Middle frontal gyrus (tissue), 1 donor: ENCODE measurements at regions not wholly inside any gene's neighbourhood (a gene's known extent, or its start where the extent isn't known, plus 50 kb on each side); places are given as distances from the start of the nearest gene placed in this dataset.

ENCODE experiments used
- DNase-seq: peaks from one replicate; pipeline ENCODE4 v3.0.0-alpha.2; 2015; ENCODE audit warnings: low spot score; ENCODE audit errors: extremely low spot score

GRCh38 chr14:29102996-29103395 is 336.4 kb downstream of the FOXG1 start:
- DNase-seq: no peak

- no peak for DNase-seq
Observed at GRCh38 chr14:29108908-29109307, 342.3 kb downstream of the FOXG1 start.

- DNase-seq: no peak
Observed at GRCh38 chr14:29109589-29109988, 343.0 kb downstream of the FOXG1 start.

- no peak for DNase-seq
Observed at GRCh38 chr14:29111554-29111953, 345.0 kb downstream of the FOXG1 start.

- DNase-seq: no peak
Observed at GRCh38 chr14:29123017-29123416, 356.4 kb downstream of the FOXG1 start.

GRCh38 chr14:29126361-29126760 is 359.8 kb downstream of the FOXG1 start:
- no peak for DNase-seq

- DNase-seq: no peak
Observed at GRCh38 chr14:29126865-29127264, 360.3 kb downstream of the FOXG1 start.

- DNase-seq: no peak
Observed at GRCh38 chr14:29140016-29140415, 373.4 kb downstream of the FOXG1 start.

- DNase-seq: no peak
Observed at GRCh38 chr14:29144621-29145020, 378.0 kb downstream of the FOXG1 start.

GRCh38 chr14:29148221-29148620 is 381.6 kb downstream of the FOXG1 start:
- DNase-seq: no peak

GRCh38 chr14:29149798-29150197 is 383.2 kb downstream of the FOXG1 start:
- no peak for DNase-seq

- no peak for DNase-seq
Observed at GRCh38 chr14:29150659-29151058, 384.1 kb downstream of the FOXG1 start.

GRCh38 chr14:29156096-29156495 is 389.5 kb downstream of the FOXG1 start:
- no peak for DNase-seq

GRCh38 chr14:29161593-29161992 is 395.0 kb downstream of the FOXG1 start:
- DNase-seq: no peak

GRCh38 chr14:29163109-29163508 is 396.5 kb downstream of the FOXG1 start:
- DNase-seq: no peak

- DNase-seq: no peak
Observed at GRCh38 chr14:29165431-29165830, 398.8 kb downstream of the FOXG1 start.

GRCh38 chr14:29166507-29166906 is 399.9 kb downstream of the FOXG1 start:
- no peak for DNase-seq

GRCh38 chr14:29168149-29168548 is 401.6 kb downstream of the FOXG1 start:
- DNase-seq: no peak

- no peak for DNase-seq
Observed at GRCh38 chr14:29169408-29169807, 402.8 kb downstream of the FOXG1 start.

- no peak for DNase-seq
Observed at GRCh38 chr14:29175706-29176105, 409.1 kb downstream of the FOXG1 start.

- DNase-seq: no peak
Observed at GRCh38 chr14:29176876-29177275, 410.3 kb downstream of the FOXG1 start.

GRCh38 chr14:29178971-29179370 is 412.4 kb downstream of the FOXG1 start:
- DNase-seq: no peak

- no peak for DNase-seq
Observed at GRCh38 chr14:29191092-29191491, 424.5 kb downstream of the FOXG1 start.

GRCh38 chr14:29197557-29197956 is 431.0 kb downstream of the FOXG1 start:
- DNase-seq: no peak
